ENCODE measurements at regions not wholly inside any gene's neighbourhood (a gene's known extent, or its start where the extent isn't known, plus 50 kb on each side); places are given as distances from the start of the nearest gene placed in this dataset.

DNA sequence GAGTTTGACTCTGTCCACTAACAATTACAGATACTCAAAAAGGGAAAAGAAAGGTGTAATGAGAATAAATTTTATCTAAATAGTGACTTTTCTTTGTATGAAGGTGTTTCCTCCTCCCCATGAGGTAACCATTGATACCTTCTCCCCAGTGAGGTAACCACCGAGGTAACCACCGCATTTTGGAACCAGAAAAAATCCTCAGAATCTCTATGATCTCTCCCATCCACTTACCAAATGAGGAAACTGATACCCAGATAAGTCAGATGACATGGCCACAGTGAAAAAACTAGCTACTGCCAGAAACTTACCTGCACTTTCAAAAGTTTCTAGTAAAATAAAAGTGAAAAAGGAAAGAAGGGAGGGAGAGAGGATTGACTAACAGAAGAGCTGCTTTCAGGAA is 124.0 kb upstream of the FNDC3A start (continued):
- TF ChIP-seq, protein P1, sequence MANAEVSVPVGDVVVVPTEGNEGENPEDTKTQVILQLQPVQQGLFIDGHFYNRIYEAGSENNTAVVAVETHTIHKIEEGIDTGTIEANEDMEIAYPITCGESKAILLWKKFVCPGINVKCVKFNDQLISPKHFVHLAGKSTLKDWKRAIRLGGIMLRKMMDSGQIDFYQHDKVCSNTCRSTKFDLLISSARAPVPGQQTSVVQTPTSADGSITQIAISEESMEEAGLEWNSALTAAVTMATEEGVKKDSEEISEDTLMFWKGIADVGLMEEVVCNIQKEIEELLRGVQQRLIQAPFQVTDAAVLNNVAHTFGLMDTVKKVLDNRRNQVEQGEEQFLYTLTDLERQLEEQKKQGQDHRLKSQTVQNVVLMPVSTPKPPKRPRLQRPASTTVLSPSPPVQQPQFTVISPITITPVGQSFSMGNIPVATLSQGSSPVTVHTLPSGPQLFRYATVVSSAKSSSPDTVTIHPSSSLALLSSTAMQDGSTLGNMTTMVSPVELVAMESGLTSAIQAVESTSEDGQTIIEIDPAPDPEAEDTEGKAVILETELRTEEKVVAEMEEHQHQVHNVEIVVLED (CRISPR knock-in tag; IDR thresholded peaks at IDR 0.05; ENCODE audit: borderline replicate concordance) = no peak
- TF ChIP-seq IKZF1 (IDR thresholded peaks at IDR 0.05) = no peak
- no peak for TF ChIP-seq GZF1 (CRISPR knock-in tag; IDR thresholded peaks at IDR 0.05)
- TF ChIP-seq ZNF619 (CRISPR knock-in tag; IDR thresholded peaks at IDR 0.05) = no peak
- TF ChIP-seq ATF6 (CRISPR knock-in tag; conservative IDR thresholded peaks at IDR 0.05) = no peak
- no peak for TF ChIP-seq ZBTB39 (CRISPR knock-in tag; IDR thresholded peaks at IDR 0.05)
- TF ChIP-seq, protein P2, sequence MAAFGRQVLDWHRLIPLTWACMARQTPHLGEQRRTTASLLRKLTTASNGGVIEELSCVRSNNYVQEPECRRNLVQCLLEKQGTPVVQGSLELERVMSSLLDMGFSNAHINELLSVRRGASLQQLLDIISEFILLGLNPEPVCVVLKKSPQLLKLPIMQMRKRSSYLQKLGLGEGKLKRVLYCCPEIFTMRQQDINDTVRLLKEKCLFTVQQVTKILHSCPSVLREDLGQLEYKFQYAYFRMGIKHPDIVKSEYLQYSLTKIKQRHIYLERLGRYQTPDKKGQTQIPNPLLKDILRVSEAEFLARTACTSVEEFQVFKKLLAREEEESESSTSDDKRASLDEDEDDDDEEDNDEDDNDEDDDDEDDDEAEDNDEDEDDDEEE (CRISPR knock-in tag; IDR thresholded peaks at IDR 0.05) = no peak
- TF ChIP-seq, protein P3, sequence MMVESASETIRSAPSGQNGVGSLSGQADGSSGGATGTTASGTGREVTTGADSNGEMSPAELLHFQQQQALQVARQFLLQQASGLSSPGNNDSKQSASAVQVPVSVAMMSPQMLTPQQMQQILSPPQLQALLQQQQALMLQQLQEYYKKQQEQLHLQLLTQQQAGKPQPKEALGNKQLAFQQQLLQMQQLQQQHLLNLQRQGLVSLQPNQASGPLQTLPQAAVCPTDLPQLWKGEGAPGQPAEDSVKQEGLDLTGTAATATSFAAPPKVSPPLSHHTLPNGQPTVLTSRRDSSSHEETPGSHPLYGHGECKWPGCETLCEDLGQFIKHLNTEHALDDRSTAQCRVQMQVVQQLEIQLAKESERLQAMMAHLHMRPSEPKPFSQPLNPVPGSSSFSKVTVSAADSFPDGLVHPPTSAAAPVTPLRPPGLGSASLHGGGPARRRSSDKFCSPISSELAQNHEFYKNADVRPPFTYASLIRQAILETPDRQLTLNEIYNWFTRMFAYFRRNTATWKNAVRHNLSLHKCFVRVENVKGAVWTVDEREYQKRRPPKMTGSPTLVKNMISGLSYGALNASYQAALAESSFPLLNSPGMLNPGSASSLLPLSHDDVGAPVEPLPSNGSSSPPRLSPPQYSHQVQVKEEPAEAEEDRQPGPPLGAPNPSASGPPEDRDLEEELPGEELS (CRISPR knock-in tag; IDR thresholded peaks at IDR 0.05) = no peak
- TF ChIP-seq ZNF850 (CRISPR knock-in tag; conservative IDR thresholded peaks at IDR 0.05) = no peak

Data from HepG2 (cell line).